Right ventricle myocardium inferior (tissue), 1 donor: ENCODE measurements at regions not wholly inside any gene's neighbourhood (a gene's known extent, or its start where the extent isn't known, plus 50 kb on each side); places are given as distances from the start of the nearest gene placed in this dataset.
"Not testable (repeated sequence)": the region's sequence is repeated elsewhere in the genome, so short reads cannot be mapped to it uniquely, and the experiment has no call there.

Experiments used
- ATAC-seq: fragments of 200-7000 bp; cut with Tn5 transposase; one replicate; pipeline ENCODE4 v1.9.1; 2020; ENCODE audit warnings: mild to moderate bottlenecking, moderate library complexity
- DNase-seq: peaks from one replicate; pipeline ENCODE4 v3.0.0; 2021; ENCODE audit errors: missing footprints
- intact Hi-C: fragments of 100-400 bp; cut with DNase I; formaldehyde crosslinking; loops from one replicate; pipeline ENCODE4 v1.11.0; 2022
- donor health status: DM: no; HTN: yes; CAD: no; lungs with severe emphysema.

GRCh38 chr5:174559566-174560090 lies 164.8 kb upstream of the MSX2 start:
- no peak for ATAC-seq
- no peak for DNase-seq
- intact Hi-C loops, result no loop called here

GRCh38 chr5:174560861-174561260 lies 163.5 kb upstream of the MSX2 start:
- ATAC-seq, result no peak
- intact Hi-C loops, result no loop called here

DNA sequence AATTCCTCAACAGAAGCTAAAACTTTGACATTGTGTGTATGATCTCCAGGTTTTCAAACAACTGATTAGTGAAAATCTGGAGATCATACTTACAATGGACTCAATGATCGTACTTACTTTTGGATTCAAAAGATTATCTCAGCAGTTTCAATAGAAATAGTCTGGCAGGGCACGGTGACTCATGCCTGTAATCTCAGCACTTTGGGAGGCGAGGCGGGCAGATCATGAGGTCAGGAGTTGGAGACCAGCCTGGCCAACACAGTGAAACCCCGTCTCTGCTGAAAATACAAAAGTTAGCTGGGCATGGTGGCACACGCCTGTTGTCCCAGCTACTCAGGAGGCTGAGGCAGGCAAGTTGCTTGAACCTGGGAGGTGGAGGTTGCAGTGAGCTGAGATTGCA lies 161.3 kb upstream of the MSX2 start:
- DNase-seq, ATAC-seq, intact Hi-C loops: not testable (repeated sequence)

More at GRCh38 chr5:174560861-174561260, 163.5 kb upstream of the MSX2 start:
- no peak for DNase-seq

- ATAC-seq (no peak), DNase-seq (no peak)
- intact Hi-C loops, result no loop called here
These were observed 160.5 kb upstream of the MSX2 start for GRCh38 chr5:174563899-174564298.

- ATAC-seq, result no peak
- DNase-seq, result no peak
- intact Hi-C loops, result no loop called here
These were observed 156.8 kb upstream of the MSX2 start for GRCh38 chr5:174567506-174568141.

DNA sequence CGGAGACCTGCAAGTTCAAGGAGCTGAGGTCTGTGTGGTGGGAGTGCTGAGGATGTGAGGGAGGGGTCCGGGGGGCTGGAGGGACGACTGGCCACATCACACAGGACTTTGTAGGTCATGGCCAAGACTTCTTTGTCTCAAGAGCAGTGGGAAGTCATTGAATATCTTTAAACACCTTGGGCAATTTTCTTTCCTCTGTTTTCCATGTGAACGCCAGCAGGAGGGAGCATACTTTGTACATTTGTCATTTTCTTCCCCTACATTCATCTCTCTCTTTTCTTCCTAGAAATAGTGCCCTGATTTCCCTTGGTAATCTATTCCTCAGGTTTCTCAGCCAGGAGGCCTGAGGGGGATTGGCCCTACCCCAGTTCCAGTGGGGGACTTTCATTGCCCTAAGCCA lies 153.7 kb upstream of the MSX2 start:
- DNase-seq (no peak), ATAC-seq (no peak)
- intact Hi-C loops, result loop anchor here (10.0 kb wide), 1 partner anchor 224 kb away; no protein-coding TSS in a partner anchor

- ATAC-seq (peak; percentile 92), DNase-seq (no peak)
- intact Hi-C loops, result loop anchor here (10.0 kb wide), 1 partner anchor 223 kb away; no protein-coding TSS in a partner anchor
These were observed 152.6 kb upstream of the MSX2 start for GRCh38 chr5:174571662-174572397.

DNA sequence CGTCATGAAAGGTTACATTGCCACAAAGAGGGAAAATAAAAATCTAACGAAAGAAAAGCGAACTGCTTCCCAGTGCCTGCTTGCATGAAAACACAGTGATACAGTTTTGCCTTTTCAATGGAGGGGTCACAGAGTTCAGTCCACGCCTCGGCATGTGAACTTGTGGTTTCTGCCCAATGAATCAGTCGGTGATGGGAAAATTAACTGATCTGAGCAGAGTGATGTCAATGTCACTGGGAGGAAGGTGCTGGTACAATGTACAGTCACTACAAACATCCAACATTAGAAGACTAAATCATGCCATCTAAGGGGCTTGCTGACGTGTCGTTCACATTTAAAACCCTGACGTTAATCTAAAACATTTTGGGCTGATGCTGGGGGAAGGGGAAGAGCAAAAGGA lies 151.8 kb upstream of the MSX2 start:
- DNase-seq, result no peak
- intact Hi-C loops, result loop anchor here (10.0 kb wide), 1 partner anchor 222 kb away; no protein-coding TSS in a partner anchor
- ATAC-seq, result no peak

DNA sequence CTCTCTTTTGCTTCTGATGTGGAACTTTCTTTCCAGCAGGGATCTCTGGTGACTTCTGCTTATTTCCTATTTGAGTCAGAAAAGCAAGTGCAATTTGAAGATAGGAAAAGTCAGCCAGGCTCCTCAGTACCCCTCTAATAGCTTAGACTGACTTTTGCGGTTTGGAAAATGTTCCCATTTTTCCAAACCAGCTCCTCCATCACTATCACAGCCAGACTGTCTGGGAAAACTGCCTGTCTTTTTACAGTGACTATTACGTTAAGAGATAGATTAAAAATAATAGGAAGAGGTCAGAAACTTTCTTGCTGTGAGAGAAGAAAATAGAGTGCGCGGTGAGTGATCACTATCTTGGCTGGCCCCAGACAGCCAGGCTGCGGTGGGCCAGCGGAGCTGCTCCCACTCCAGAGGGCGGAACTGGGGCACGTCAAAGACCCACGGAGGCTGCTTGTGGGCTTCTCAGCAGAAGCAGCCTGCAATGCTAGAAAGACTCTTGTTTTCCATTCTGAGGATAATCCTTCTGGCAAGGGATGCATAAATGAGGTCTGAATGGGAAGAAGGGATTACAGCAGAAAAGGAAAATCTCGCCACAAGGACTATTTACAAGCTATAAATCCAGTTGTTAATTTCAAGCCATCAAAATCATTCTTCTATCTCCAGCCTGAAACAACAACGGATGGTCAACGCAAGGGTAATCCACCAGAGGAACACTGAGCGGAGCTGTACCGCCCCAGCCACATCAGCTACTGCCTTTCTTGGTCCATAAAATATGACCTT lies 151.0 kb upstream of the MSX2 start:
- ATAC-seq (no peak), DNase-seq (no peak)
- intact Hi-C loops, result loop anchor here (10.0 kb wide), 1 partner anchor 221 kb away; no protein-coding TSS in a partner anchor

GRCh38 chr5:174575043-174575442 lies 149.3 kb upstream of the MSX2 start:
- intact Hi-C loops, result loop anchor here (10.0 kb wide), 1 partner anchor 220 kb away; no protein-coding TSS in a partner anchor
- DNase-seq, result no peak
- no peak for ATAC-seq

DNA sequence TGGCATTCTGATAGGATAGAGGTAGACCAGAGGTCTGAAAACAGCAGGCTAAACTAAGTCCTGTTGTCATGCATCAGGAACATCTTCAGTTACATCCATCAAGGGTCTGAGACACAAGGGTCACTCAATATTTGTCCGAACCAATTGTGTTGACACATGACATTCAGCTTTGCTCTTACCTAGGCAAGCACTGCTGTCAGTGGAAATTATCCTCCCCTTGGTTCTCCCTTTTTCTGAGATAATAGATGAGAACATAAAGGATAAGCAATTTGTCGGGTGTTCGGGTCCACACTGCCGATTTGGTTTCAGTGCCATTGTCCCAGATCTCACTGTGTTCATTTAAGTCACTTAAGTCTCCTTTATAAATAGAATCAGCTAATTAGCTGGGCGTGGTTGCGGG lies 148.3 kb upstream of the MSX2 start:
- intact Hi-C loops, result loop anchor here (10.0 kb wide), 1 partner anchor 219 kb away; no protein-coding TSS in a partner anchor
- ATAC-seq (no peak), DNase-seq (no peak)

GRCh38 chr5:174581479-174581878 lies 142.9 kb upstream of the MSX2 start:
- intact Hi-C loops, result no loop called here
- ATAC-seq, result no peak
- no peak for DNase-seq

GRCh38 chr5:174581894-174582293 lies 142.5 kb upstream of the MSX2 start:
- ATAC-seq, result no peak
- no peak for DNase-seq
- intact Hi-C loops, result no loop called here

GRCh38 chr5:174583071-174583470 lies 141.3 kb upstream of the MSX2 start:
- no peak for ATAC-seq
- no peak for DNase-seq
- intact Hi-C loops, result no loop called here

DNA sequence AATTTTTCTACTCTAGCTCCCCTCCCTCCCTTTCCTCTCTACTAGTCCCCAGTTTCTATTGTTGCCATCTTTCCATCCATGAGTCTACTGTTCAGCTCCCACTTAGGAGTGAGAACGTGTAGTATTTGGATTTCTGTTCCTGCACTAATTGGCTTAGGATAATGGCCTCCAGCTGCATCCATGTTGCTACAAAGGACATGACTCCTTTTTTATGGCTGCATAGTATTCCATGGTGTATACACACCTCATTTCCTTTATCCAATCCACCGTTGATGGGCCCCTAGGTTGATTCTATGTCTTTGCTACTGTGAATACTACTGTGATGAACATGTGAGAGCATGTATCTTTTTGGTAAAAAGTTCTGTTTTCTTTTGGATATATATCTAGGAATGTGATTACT lies 138.9 kb upstream of the MSX2 start:
- intact Hi-C loops, result no loop called here
- no peak for ATAC-seq
- no peak for DNase-seq

- intact Hi-C loops, DNase-seq, ATAC-seq: not testable (repeated sequence)
These were observed 138.2 kb upstream of the MSX2 start for GRCh38 chr5:174586163-174586562.

GRCh38 chr5:174589011-174589410 lies 135.4 kb upstream of the MSX2 start:
- DNase-seq, result no peak
- intact Hi-C loops, result no loop called here
- no peak for ATAC-seq

DNA sequence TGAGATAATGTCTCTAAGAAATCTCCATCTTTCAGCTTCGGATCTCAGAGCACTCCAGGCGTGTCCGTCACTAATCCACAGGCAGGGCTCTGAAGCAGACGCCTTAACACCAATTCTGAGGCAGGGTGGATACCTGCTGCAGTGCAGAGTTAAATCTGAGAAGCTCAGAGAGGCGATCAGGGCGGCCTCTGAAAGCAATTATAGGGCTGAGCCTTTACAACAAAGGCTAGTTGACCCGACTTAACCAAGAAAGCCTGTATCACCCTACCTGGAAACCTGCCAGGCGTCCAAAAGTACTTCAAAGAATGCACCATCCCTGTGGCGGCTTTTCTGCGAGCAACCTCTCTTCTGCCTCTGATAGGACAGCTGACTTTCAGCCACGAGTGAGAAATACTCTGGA lies 134.8 kb upstream of the MSX2 start:
- intact Hi-C loops, result no loop called here
- DNase-seq (no peak), ATAC-seq (no peak)

DNA sequence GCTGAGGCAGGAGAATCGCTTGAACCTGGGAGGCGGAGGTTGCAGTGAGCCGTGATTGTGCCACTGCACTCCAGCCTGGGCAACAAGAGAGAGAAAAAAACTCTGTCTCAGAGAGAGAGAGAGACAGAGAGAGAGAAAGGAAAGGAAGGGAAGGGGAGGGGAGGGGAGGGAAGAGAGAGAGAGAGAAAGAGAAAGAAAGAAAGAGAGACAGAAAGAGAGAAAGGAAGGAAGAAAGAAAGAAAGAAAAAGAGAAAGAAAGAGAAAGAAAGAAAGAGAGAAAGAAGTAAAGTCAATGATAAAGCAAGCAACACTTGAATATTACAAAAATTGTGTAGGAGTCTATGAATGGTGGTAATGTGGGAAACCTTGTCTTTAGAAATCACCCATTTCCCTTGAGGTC lies 133.6 kb upstream of the MSX2 start:
- intact Hi-C loops, result no loop called here
- no peak for ATAC-seq

More for the DNA sequence above, 133.6 kb upstream of the MSX2 start:
- DNase-seq, result no peak
